CD4-positive, alpha-beta T cell treated with Interleukin-21 for 1 hour (primary cell): ENCODE measurements at regions not wholly inside any gene's neighbourhood (a gene's known extent, or its start where the extent isn't known, plus 50 kb on each side); places are given as distances from the start of the nearest gene placed in this dataset.

Experiments
- DNase-seq: peaks from one replicate; pipeline ENCODE4 v3.0.0-alpha.2; 2020

GRCh38 chr12:39043424-39043822 is 138.0 kb upstream of the CPNE8 start:
- no peak for DNase-seq

GRCh38 chr12:39040275-39040674 is 134.9 kb upstream of the CPNE8 start:
- DNase-seq = no peak

GRCh38 chr12:39037115-39037514 is 131.7 kb upstream of the CPNE8 start:
- no peak for DNase-seq

DNA sequence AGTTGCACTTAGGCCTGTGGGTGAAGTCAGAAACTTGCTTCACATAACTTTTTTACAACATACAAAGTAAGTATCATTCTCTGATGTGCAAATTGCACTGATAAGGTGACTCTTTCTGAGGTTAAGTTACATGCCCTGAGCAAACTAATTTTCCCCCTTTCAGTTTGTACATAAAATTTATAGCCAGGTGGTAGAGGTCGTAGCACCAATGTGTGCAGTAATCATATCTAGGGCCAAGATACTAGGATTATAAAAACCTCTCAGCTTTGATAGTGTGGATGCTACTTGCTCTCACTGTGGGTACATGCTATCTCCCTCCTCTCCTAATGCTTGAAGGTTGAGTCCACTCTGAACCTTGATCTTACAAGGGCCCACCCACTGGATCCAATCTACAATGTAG is 130.7 kb upstream of the CPNE8 start:
- DNase-seq = no peak

GRCh38 chr12:39033782-39034181 is 128.4 kb upstream of the CPNE8 start:
- DNase-seq = no peak

DNA sequence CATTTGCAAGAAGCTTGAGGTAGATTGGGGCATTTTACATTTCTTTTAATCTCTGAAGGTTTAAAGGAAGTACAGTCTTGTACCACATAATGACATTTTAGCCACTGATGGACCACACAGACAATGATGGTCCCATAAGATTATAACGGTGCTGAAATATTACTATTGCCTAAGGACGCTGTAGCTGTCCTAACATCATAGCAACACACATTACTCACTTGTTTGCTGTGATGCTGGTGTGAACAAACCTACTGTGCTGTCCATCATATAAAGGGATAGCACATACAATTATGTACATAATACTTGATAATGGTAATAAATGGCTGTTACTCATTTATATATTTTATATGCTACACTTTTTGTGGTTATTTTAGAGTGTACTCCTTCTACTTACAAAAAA is 127.1 kb upstream of the CPNE8 start:
- no peak for DNase-seq

DNA sequence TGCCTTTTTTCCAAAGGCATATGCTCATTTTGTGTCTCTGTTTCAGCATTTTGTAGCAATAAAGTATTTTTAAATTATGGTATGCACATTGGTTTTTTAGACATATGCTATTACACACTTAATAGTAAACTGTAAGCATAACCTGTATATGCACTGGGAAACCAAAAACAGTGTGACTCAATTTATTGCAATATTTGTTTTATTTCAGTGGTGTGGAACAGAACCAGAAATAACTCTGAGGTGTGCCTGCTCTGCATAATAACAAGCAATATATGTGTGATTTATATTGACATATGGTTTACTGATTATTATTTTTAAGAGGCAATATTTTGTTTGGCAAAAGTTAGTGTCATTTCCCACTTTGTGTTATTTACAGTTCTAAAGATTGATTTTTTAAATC is 126.6 kb upstream of the CPNE8 start:
- DNase-seq = no peak

DNA sequence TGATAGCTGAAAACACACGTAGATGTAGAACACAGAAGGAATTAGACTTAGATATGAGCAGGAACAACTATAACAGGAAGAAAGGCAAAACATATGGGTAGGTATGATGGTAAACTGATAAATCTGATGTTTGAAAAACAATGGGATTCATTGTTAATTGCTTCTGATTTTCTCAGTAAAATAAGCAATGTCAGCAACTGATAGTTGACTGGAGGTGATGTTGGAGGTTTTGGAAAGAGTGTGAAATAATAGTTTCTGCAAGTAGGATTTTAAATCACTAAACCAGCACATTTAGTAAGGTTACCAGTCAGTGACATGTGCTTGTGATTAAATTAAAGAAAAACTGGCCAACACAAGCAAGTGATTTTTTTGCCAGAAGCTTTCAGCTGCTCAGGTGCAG is 123.0 kb upstream of the CPNE8 start:
- no peak for DNase-seq

DNA sequence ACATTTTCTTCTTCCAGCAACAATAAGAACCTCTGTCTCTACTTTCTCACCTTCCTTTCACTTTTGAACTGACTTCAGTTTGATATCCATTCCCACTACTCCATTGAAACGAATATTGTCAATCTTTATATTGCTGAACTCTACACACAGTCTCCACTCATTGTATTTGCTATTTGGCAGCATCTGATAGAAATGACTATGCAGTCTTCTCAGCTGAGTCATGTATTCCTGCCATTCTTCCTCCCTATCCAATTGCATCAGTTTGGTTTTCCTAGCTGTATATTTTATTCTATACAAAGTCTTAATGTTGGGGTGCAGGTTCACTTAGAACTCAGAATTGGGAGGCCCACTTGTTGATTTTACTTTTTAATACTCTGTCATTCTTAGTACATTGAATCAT is 107.5 kb upstream of the CPNE8 start:
- DNase-seq = no peak

DNA sequence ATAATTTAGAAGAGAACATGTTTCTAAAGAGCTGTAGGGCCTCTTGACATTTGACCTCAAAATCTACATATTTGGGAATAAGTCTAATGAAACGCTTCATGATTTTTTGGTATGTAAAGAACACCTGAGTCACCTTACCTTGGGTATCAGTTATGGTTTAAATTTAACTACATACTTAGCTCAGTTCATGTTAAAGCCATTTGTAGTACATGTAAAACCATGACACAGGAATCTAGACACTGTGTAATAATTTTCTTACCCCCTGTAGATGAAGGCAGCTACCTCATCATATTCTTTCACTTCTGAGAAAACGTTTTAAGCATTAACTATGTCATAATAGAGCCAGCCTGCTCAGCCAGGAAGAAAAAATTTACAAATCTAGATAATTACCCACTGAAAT is 105.8 kb upstream of the CPNE8 start:
- no peak for DNase-seq

DNA sequence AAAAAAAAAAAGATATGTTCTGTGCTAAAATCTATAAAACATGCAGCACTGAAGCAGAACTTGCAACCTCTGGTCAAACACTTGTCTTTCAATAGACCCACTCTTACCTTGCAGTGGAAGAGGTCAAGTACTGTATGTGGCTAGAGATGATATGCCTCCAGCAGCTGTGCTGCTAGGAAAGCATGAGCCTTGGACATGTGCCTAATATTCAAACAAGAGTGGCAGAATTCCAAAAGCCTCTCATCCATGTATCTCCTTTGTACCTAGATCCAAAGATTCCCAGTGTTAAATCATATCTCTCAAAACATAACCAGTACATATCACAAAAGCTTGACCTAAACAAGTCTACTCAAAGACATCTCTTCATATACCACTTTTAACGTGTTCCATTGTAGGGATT is 105.0 kb upstream of the CPNE8 start:
- DNase-seq = no peak

GRCh38 chr12:39007619-39008018 is 102.2 kb upstream of the CPNE8 start:
- DNase-seq = no peak

GRCh38 chr12:39006286-39006685 is 100.9 kb upstream of the CPNE8 start:
- DNase-seq = no peak

- DNase-seq = no peak
Measured at GRCh38 chr12:39005671-39006070, 100.3 kb upstream of the CPNE8 start.

GRCh38 chr12:39003541-39004155 is 98.3 kb upstream of the CPNE8 start:
- DNase-seq = no peak

DNA sequence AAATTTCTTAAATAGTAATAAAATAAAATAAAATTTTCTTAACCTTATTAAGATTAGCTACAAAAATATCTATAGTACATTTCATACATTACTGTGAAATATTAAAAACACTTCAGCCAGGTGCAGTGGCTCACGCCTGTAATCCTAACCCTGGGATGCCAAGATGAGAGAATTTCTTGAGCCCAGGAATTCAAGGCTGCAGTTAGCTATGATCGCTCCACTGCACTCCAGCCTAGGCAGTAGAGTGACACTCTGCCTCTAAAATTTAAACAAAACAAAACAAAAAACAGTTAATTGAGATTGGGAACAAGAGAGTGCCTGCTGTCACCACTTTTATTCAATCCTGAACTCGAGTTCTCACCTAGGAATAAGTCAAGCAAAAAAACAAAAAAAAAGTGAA is 95.0 kb upstream of the CPNE8 start:
- no peak for DNase-seq

DNA sequence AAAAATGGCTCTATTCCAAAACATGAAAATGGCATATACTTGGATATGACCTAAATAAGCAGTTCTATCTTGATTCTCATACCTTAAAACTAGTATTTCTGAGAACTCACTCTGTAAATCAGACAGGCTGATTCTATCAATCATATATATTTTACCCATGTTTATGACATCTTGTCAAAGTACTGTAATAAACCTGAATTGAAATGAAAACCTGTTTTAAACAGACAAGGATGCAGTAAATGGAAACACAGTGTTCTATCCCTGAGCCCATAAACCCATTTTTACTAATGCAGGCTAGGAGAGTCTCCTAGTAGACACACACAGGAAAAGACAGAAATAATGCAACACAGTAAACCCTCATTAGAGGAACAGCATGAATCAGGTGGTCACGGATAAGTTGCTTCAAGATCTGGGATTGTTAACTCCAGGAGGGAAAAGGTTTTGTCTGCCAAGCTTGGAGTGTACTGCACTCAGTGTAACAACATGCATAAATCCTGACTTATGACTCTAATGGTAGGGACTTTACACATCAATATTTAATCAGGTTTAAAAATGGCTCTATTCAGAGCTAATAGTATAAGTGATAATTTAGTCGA is 93.6 kb upstream of the CPNE8 start:
- no peak for DNase-seq

- no peak for DNase-seq
Measured at GRCh38 chr12:38995249-38995648, 89.9 kb upstream of the CPNE8 start.

DNA sequence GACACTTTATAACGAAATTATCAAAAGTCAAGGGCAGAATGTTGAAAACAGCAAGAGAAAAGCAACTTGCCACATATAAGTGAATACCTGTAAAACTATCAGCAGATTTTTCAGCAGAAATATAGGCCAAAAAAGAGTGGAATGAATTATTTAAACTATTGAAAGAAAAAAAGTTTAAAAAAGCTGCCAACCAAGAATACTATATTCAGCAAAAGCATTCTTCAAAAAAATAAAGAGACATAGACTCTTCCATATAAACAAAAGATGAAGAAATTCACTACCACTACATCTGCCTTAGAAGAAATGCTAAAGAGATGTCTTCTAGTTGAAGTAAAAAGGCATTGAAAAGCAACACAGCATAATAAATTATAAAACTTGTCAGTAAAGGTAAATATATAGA is 80.6 kb upstream of the CPNE8 start:
- DNase-seq = no peak

GRCh38 chr12:38984388-38984787 is 79.0 kb upstream of the CPNE8 start:
- no peak for DNase-seq

- no peak for DNase-seq
Measured at GRCh38 chr12:38983117-38983571, 77.8 kb upstream of the CPNE8 start.

DNA sequence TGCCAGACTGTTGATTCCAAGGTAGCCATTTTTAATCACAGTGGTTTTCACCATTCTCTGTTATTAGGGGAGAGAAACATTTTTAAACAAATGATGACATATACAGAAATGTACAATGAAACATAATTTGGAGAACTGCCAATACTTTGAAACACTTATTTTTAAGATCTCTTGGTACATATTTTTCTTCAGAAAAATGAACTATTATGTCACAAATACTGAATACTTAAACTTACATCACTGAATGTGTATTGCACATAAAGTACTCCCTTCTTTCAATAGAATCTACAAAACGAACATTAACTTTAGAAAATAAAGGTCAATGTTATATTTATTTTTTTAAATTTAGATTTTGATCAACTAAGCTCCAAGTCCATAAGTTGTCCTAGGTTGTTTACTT is 71.7 kb upstream of the CPNE8 start:
- DNase-seq = no peak

DNA sequence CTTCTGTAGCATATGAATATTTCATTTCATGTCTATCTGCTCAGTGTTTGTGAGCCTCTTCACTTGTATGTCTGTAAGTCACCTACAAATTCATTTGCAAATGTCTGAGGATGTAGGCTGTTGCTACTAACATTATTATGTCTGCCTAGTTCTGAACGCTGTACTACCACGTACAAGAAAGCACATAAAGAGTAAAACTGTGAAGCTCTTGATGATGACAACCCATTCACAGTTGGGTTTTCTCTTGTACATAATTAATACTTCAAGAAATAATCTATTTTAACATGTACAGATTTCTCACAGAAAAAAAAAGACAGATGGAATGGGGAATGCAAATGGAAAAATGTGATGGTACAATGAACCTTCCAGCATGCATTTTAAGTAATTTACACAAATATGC is 64.3 kb upstream of the CPNE8 start:
- DNase-seq = no peak

DNA sequence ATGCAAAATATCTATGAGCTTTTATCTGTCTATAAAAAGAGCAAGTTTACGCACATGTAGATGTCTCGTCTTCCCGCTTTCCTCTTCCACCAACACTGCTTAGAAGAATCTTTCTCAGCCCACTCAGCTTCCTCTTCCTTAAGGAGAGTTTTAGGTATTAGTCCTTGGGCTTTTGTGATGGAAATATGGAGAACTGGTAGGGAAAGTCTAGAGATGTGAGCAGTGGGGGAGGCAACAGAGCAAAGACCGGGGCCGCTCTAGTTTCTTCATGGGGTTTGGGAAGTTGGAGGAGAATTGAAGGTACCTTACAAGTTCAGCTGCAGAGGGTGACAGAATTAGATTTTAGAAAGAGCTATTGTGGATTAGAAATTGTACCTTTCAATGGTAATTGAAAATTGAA is 56.3 kb upstream of the CPNE8 start:
- no peak for DNase-seq

GRCh38 chr12:38961012-38961411 is 55.6 kb upstream of the CPNE8 start:
- no peak for DNase-seq
